OCI-LY7 (cell line): ENCODE measurements at regions not wholly inside any gene's neighbourhood (a gene's known extent, or its start where the extent isn't known, plus 50 kb on each side); places are given as distances from the start of the nearest gene placed in this dataset.

Source experiments
- EZH2phosphoT487 ChIP-seq: fragments of 200-600 bp; sonication (generic); IDR thresholded peaks from 2 replicates; pipeline ENCODE4 v1.6.1; 2018; ENCODE audit warnings: low read depth, borderline replicate concordance, mild to moderate bottlenecking, mixed run types, antibody characterized with exemption, low read length, moderate library complexity, mixed read lengths
- TF ChIP-seq, protein P1 (sequence below): fragments of 200-600 bp; sonication (generic); conservative IDR thresholded peaks from 2 replicates; pipeline ENCODE4 v1.5.1; 2014; ENCODE audit warnings: mild to moderate bottlenecking, antibody characterized with exemption, low read length, moderate library complexity, mixed read lengths

DNA sequence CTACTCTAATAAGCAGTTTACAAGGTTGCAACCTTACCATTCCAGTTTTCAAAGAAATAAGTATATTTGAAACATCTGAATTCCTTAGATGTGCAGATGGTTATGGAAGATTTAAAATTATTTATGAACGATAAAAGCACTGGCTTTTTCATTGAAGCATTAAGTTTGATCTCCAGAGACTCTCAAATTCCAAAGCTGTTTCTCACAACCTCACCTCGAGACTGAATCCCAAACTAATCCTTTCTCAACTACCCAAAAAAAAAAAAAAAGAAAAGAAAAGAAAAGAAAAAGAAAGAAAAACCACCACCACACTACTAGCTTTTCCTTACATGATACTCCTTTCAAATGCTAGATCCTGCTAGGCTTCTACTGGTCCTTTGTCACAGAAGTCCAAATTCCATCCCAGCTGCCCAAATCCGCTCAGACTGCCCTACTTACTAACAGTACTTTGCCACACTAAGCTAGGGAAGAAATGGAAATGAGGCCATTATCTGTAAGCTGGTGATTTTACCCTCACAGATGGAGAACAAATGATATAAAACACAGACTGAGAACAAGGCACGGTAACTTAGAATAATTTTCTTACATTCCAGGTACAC is 100.6 kb upstream of the CDK1 start:
- TF ChIP-seq, protein P1, sequence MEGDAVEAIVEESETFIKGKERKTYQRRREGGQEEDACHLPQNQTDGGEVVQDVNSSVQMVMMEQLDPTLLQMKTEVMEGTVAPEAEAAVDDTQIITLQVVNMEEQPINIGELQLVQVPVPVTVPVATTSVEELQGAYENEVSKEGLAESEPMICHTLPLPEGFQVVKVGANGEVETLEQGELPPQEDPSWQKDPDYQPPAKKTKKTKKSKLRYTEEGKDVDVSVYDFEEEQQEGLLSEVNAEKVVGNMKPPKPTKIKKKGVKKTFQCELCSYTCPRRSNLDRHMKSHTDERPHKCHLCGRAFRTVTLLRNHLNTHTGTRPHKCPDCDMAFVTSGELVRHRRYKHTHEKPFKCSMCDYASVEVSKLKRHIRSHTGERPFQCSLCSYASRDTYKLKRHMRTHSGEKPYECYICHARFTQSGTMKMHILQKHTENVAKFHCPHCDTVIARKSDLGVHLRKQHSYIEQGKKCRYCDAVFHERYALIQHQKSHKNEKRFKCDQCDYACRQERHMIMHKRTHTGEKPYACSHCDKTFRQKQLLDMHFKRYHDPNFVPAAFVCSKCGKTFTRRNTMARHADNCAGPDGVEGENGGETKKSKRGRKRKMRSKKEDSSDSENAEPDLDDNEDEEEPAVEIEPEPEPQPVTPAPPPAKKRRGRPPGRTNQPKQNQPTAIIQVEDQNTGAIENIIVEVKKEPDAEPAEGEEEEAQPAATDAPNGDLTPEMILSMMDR = no peak
- no peak for TF ChIP-seq EZH2phosphoT487
